SK-N-SH (cell line): ENCODE measurements at regions not wholly inside any gene's neighbourhood (a gene's known extent, or its start where the extent isn't known, plus 50 kb on each side); places are given as distances from the start of the nearest gene placed in this dataset.

Source experiments
- CTCF ChIA-PET: fragments of 300-600, 350-600 bp; formaldehyde crosslinking; extraction: SDS; loops from one replicate; lab custom pipeline; 2021; lab: Yijun Ruan, JAX
- POLR2A ChIA-PET: fragments of 350-600 bp; sonication (Branson Sonifier 250); formaldehyde crosslinking; extraction: SDS; loops from one replicate; lab custom pipeline; 2020; ENCODE audit warnings: antibody characterized with exemption, inconsistent platforms; lab: Yijun Ruan, JAX
- DNase-seq: peaks from one replicate; pipeline ENCODE4 v3.0.0; 2012
- H2AFZ ChIP-seq: fragments of 200-600 bp; sonication (generic); 2 replicates; pipeline ENCODE4 v1.8.1; 2016; ENCODE audit warnings: antibody characterized with exemption, mild to moderate bottlenecking, low read depth
- H3F3A ChIP-seq: fragments of 200-600 bp; sonication (generic); replicated peaks from 2 replicates; pipeline ENCODE3; 2016; ENCODE audit warnings: antibody characterized with exemption, mild to moderate bottlenecking; ENCODE audit not compliant: insufficient read depth
- H3K27ac ChIP-seq, 2 experiments: fragments of 200-500 bp in 1 of 2; fragments of 200-600 bp in 1 of 2; sonication (Bioruptor generic) in 1 of 2; sonication (generic), shearing (Covaris generic) in 1 of 2; 2 replicates each; pipeline versions ENCODE4 v1.5.1 to v1.6.1; 2014 to 2016; ENCODE audit warnings: low read depth in 2 of 2, inconsistent platforms in 1 of 2, low read length in 1 of 2, mild to moderate bottlenecking in 1 of 2, mixed read lengths in 1 of 2
- H3K27me3 ChIP-seq: fragments of 200-600 bp; sonication (generic), shearing (Covaris generic); 2 replicates; pipeline ENCODE4 v1.6.1; 2016; ENCODE audit warnings: mixed run types; ENCODE audit not compliant: insufficient read depth
- H3K36me3 ChIP-seq, 2 experiments: fragments of 200-500 bp in 1 of 2; fragments of 200-600 bp in 1 of 2; sonication (Bioruptor generic) in 1 of 2; sonication (generic) in 1 of 2; replicated peaks in 1 of 2; 2 replicates each; pipeline versions ENCODE3 to v1.5.1; 2014 to 2016; ENCODE audit warnings: low read length in 1 of 2, mild to moderate bottlenecking in 1 of 2; ENCODE audit not compliant: insufficient read depth in 2 of 2, control insufficient read depth in 1 of 2
- H3K4me1 ChIP-seq, 2 experiments: fragments of 200-500 bp in 1 of 2; fragments of 200-600 bp in 1 of 2; sonication (Bioruptor generic) in 1 of 2; sonication (generic), shearing (Covaris generic) in 1 of 2; 2 replicates each; pipeline versions ENCODE4 v1.5.1 to v1.6.1; 2014 to 2016; ENCODE audit warnings: low read depth in 1 of 2, low read length in 1 of 2, mixed run types in 1 of 2; ENCODE audit not compliant: insufficient read depth in 2 of 2, control insufficient read depth in 1 of 2
- H3K4me2 ChIP-seq: fragments of 200-600 bp; sonication (generic), shearing (Covaris generic); 2 replicates; pipeline ENCODE4 v1.6.1; 2017; ENCODE audit warnings: mixed run types
- H3K4me3 ChIP-seq, 2 experiments: fragments of 200-500 bp in 1 of 2; fragments of 200-600 bp in 1 of 2; sonication (Bioruptor generic) in 1 of 2; sonication (generic), shearing (Covaris generic) in 1 of 2; 2 replicates each; pipeline versions ENCODE4 v1.5.1 to v1.8.1; 2014 to 2016; ENCODE audit warnings: low read depth in 2 of 2, inconsistent platforms in 1 of 2, low read length in 1 of 2, mild to moderate bottlenecking in 1 of 2, mixed read lengths in 1 of 2, moderate library complexity in 1 of 2
- H3K79me2 ChIP-seq: fragments of 200-600 bp; sonication (generic); 2 replicates; pipeline ENCODE4 v1.8.1; 2017; ENCODE audit warnings: mild to moderate bottlenecking; ENCODE audit not compliant: insufficient read depth
- H3K9ac ChIP-seq: fragments of 200-600 bp; sonication (generic); 2 replicates; pipeline ENCODE4 v1.6.1; 2017; ENCODE audit warnings: mixed run types
- H3K9me2 ChIP-seq: fragments of 200-600 bp; sonication (generic); 2 replicates; pipeline ENCODE4 v1.6.1; 2017; ENCODE audit warnings: mixed run types
- H3K9me3 ChIP-seq: fragments of 200-600 bp; sonication (generic); 2 replicates; pipeline ENCODE4 v1.6.1; 2017; ENCODE audit warnings: mixed run types, mild to moderate bottlenecking, moderate library complexity
- H4K20me1 ChIP-seq: fragments of 200-600 bp; sonication (generic); 2 replicates; pipeline ENCODE4 v1.6.1; 2017; ENCODE audit warnings: mild to moderate bottlenecking, mixed run types; ENCODE audit not compliant: insufficient read depth
- ELF1 ChIP-seq: IDR thresholded peaks from 2 replicates; pipeline ENCODE4 v1.4.0; 2012
- FOSL2 ChIP-seq: IDR thresholded peaks from 2 replicates; pipeline ENCODE4 v1.4.0; 2012; ENCODE audit warnings: low read depth, mild to moderate bottlenecking, moderate library complexity, borderline replicate concordance
- FOXJ3 ChIP-seq: sonication (generic); formaldehyde crosslinking; IDR thresholded peaks from 2 replicates; pipeline ENCODE4 v1.5.1; 2020; ENCODE audit warnings: mild to moderate bottlenecking, missing genetic modification reagents
- FOXM1 ChIP-seq: IDR thresholded peaks from 2 replicates; pipeline ENCODE4 v1.4.0; 2012; ENCODE audit warnings: low read depth, mild to moderate bottlenecking
- JUND ChIP-seq: IDR thresholded peaks from 2 replicates; pipeline ENCODE4 v1.4.0; 2012
- MXI1 ChIP-seq: IDR thresholded peaks from 2 replicates; pipeline ENCODE4 v1.6.1; 2012; ENCODE audit warnings: mild to moderate bottlenecking, low read depth, low read length, improper control_type of control experiment
- RFX5 ChIP-seq: IDR thresholded peaks from 2 replicates; pipeline ENCODE4 v1.6.1; 2012; ENCODE audit warnings: mild to moderate bottlenecking, improper control_type of control experiment, low read length
- RXRA ChIP-seq: IDR thresholded peaks from 2 replicates; pipeline ENCODE4 v1.4.0; 2012; ENCODE audit warnings: low read depth, mild to moderate bottlenecking, borderline replicate concordance
- WGBS: methylation state at CpG from one replicate; pipeline ENCODE4 v1.1.6; 2017; ENCODE audit warnings: low lambda C conversion rate; 5-methylcytosine and 5-hydroxymethylcytosine counted together
- TF ChIP-seq, protein P1 (sequence below): fragments of 200-600 bp; sonication (generic); IDR thresholded peaks from 2 replicates; pipeline ENCODE4 v1.6.1; 2017; ENCODE audit warnings: antibody characterized with exemption, mild to moderate bottlenecking, moderate library complexity
- TF ChIP-seq, protein P2 (sequence below): IDR thresholded peaks from 2 replicates; pipeline ENCODE4; 2012
- TF ChIP-seq, protein P3 (sequence below): fragments of 150-350 bp; IDR thresholded peaks from 2 replicates; pipeline ENCODE4 v1.6.1; 2017; ENCODE audit warnings: antibody characterized with exemption, low read length, low read depth, borderline replicate concordance

DNA sequence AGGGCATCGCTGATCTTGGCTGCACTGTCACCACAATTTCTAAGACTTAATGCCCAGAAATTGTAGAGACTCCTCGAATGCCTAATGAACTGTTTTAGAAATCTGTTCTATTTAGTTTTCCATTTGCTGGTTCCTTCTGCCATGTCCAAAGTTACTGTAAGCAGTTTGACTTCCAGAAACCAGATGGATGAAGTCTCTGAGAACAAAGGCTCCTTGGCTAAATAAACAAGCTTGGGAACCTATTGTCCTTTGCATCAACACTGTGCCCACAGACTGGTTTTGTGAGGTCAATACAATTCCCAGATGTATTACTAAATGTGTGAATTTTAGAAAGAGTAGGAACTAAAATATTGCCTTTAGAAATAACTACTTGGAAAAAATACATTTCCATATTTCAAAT, 600.2 kb downstream of the NYAP2 start:
- ChIA-PET POLR2A (no interaction called here), CTCF (no interaction called here)
- no peaks in the 10 kb centered on the region for H3K79me2 ChIP-seq
- no peaks in the 10 kb centered on the region for H3K27me3 ChIP-seq
- H4K20me1 ChIP-seq, result no peaks in the 10 kb centered on the region
- no peak for DNase-seq
- H2AFZ ChIP-seq, result no peak overlapping the region
- H3K4me1 ChIP-seq, result peaks cover 0 to 15% of the 10 kb centered on the region in 2 experiments; a peak in 1 of 4 replicates
- no peak overlapping the region for H3K27ac ChIP-seq
- WGBS, result 33% methylated on average over 2 of the region's 2 CpGs
- H3K9me3 ChIP-seq, result no peaks in the 10 kb centered on the region
- no peaks in the 10 kb centered on the region for H3K36me3 ChIP-seq
- no peak overlapping the region for H3K9ac ChIP-seq
- H3F3A ChIP-seq, result peaks cover 11% of the 10 kb centered on the region
- no peak overlapping the region for H3K4me2 ChIP-seq
- no peak overlapping the region for H3K4me3 ChIP-seq
- no peak for TF ChIP-seq MXI1
- TF ChIP-seq, protein P1, sequence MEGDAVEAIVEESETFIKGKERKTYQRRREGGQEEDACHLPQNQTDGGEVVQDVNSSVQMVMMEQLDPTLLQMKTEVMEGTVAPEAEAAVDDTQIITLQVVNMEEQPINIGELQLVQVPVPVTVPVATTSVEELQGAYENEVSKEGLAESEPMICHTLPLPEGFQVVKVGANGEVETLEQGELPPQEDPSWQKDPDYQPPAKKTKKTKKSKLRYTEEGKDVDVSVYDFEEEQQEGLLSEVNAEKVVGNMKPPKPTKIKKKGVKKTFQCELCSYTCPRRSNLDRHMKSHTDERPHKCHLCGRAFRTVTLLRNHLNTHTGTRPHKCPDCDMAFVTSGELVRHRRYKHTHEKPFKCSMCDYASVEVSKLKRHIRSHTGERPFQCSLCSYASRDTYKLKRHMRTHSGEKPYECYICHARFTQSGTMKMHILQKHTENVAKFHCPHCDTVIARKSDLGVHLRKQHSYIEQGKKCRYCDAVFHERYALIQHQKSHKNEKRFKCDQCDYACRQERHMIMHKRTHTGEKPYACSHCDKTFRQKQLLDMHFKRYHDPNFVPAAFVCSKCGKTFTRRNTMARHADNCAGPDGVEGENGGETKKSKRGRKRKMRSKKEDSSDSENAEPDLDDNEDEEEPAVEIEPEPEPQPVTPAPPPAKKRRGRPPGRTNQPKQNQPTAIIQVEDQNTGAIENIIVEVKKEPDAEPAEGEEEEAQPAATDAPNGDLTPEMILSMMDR, result no peak
- TF ChIP-seq RFX5, result no peak
- TF ChIP-seq RXRA, result no peak
- no peaks in the 10 kb centered on the region for H3K9me2 ChIP-seq

DNA sequence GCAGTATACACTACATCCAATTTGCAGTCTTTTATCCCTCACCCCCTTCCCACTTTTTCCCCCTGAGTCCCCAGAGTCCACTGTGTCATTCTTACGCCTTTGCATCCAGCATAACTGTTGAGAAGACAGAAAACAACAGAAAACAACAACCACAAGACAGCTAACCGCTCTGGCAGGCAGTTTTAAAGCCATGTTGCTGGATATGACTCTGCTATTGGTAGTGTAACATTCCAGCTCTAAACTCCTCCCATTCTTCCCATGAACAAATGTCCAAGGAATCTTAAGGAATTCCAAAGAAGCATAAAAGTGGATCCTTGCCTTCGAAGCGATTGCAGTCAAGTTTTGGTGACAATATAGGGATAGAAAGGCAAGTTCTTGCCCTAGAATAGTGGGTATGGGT, 599.1 kb downstream of the NYAP2 start:
- Histone ChIP-seq H3K9me2 (no peaks in the 10 kb centered on the region), H3K4me3 (no peak overlapping the region), H3K36me3 (no peaks in the 10 kb centered on the region), H3K27ac (no peak overlapping the region), H3K4me2 (no peak overlapping the region), H3K9me3 (no peaks in the 10 kb centered on the region), H3K79me2 (no peaks in the 10 kb centered on the region), H2AFZ (0 out of 2 replicates have a peak overlapping the region, but pooled peaks have one; percentile 31), H4K20me1 (no peaks in the 10 kb centered on the region), H3K4me1 (peaks cover 0 to 15% of the 10 kb centered on the region in 2 experiments; a peak in 1 of 4 replicates), H3K9ac (no peak overlapping the region), H3K27me3 (no peaks in the 10 kb centered on the region), H3F3A (peaks cover 17% of the 10 kb centered on the region)
- POLR2A ChIA-PET, result no interaction called here
- WGBS, result 43% methylated on average over 4 of the region's 4 CpGs
- TF ChIP-seq, protein P2, sequence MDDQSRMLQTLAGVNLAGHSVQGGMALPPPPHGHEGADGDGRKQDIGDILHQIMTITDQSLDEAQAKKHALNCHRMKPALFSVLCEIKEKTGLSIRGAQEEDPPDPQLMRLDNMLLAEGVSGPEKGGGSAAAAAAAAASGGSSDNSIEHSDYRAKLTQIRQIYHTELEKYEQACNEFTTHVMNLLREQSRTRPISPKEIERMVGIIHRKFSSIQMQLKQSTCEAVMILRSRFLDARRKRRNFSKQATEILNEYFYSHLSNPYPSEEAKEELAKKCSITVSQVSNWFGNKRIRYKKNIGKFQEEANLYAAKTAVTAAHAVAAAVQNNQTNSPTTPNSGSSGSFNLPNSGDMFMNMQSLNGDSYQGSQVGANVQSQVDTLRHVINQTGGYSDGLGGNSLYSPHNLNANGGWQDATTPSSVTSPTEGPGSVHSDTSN, result no peak
- no peak for TF ChIP-seq ELF1
- no peak for TF ChIP-seq FOXJ3 (CRISPR knock-in tag)
- TF ChIP-seq, protein P3, sequence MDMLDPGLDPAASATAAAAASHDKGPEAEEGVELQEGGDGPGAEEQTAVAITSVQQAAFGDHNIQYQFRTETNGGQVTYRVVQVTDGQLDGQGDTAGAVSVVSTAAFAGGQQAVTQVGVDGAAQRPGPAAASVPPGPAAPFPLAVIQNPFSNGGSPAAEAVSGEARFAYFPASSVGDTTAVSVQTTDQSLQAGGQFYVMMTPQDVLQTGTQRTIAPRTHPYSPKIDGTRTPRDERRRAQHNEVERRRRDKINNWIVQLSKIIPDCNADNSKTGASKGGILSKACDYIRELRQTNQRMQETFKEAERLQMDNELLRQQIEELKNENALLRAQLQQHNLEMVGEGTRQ, result no peak
- no peak for TF ChIP-seq MXI1
- no peak for TF ChIP-seq FOSL2
- no peak for TF ChIP-seq FOXM1
- TF ChIP-seq JUND, result no peak
- no peak for DNase-seq
- CTCF ChIA-PET, result no interaction called here
